ENCODE measurements at regions not wholly inside any gene's neighbourhood (a gene's known extent, or its start where the extent isn't known, plus 50 kb on each side); places are given as distances from the start of the nearest gene placed in this dataset.

DNA sequence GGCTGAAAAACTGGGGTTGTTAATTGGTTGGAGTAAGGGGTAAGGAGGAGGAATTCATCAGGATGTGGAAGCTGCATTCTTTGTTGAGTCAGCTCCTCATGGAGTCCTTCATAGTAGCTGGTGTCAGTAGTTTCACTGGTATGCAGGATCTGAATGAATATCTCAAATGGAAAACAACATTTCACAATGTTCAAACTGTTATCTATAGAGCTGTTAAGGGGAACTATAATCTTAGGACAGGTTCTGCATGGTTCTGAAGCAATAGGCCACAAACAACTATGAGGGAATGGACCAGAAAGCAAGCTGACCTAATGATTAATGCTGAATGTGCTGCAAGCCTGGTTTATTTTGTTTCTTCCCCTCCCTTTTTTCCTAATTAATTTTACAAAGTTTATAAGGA is 225.8 kb downstream of the IPMK start:
- Histone ChIP-seq H3K79me2 (ENCODE audit: control insufficient read depth, insufficient read depth, low read length) (no peaks in the 10 kb centered on the region), H3K4me1 (ENCODE audit: control insufficient read depth, extremely low read depth, insufficient read depth, low read length) (no peaks in the 10 kb centered on the region), H3K4me3 (ENCODE audit: control insufficient read depth in 2 of 3, extremely low read depth in 1 of 3, insufficient read depth in 2 of 3, low read depth in 1 of 3, low read length in 3 of 3) (no peak overlapping the region), H3K9me3 (ENCODE audit: control insufficient read depth, low read depth, low read length) (peaks cover 5% of the 10 kb centered on the region), H3K4me2 (ENCODE audit: control insufficient read depth, extremely low read depth, insufficient read depth, low read depth, low read length) (no peak overlapping the region), H3K9me1 (ENCODE audit: control insufficient read depth, extremely low read depth, insufficient read depth, low read length) (no peaks in the 10 kb centered on the region), H3K27me3 (ENCODE audit: control insufficient read depth, extremely low read depth, insufficient read depth, low read length) (no peaks in the 10 kb centered on the region), H3K9ac (ENCODE audit: control insufficient read depth, extremely low read depth, insufficient read depth, low read length) (no peak overlapping the region), H4K20me1 (ENCODE audit: control insufficient read depth, extremely low read depth, insufficient read depth, low read length) (no peaks in the 10 kb centered on the region), H3K27ac (ENCODE audit: control insufficient read depth, insufficient read depth, low read length) (no peak overlapping the region), H3K36me3 (ENCODE audit: control insufficient read depth in 2 of 2, extremely low read depth in 1 of 2, insufficient read depth in 2 of 2, low read length in 2 of 2) (no peaks in the 10 kb centered on the region), H2AFZ (ENCODE audit: control insufficient read depth, low read length) (no peak overlapping the region)
- DNase-seq (ENCODE audit: low read depth, low spot score): no peak
- dilution Hi-C loops (cut with MboI; ENCODE audit: extremely low pct_ligation_motif_present, low sequenced_read_pairs): no loop called here
- TF ChIP-seq EZH2 (IDR thresholded peaks at IDR 0.05; ENCODE audit: low read length) (no peak), CTCF (optimal IDR thresholded peaks at IDR 0.05 in 1 of 3, IDR thresholded peaks at IDR 0.05 in 1 of 3, conservative IDR thresholded peaks at IDR 0.05 in 1 of 3; ENCODE audit: extremely low read depth in 1 of 3, insufficient read depth in 2 of 3, low read length in 3 of 3) (no peak)
- no peak for FAIRE-seq

DNA sequence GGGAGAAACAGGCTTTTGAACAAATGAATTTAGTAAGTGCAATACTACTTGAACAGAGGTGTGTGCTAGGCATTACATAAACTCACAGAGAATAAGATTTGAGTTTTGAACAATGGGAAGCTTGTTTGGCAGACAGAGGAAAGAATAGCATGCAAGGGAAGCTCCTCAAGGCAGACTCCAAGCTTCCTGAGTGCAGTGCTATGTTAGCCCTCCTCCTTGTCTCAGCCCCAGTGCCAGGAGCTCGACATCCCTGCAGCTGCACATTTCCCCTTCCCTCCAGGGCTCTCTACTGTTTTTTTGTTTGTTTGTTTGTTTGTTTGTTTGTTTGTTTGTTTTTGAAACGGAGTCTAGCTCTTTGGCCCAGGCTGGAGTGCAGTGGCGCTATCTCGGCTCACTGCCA is 237.5 kb downstream of the IPMK start:
- dilution Hi-C loops (cut with MboI; ENCODE audit: extremely low pct_ligation_motif_present, low sequenced_read_pairs): no loop called here
- Histone ChIP-seq H3K9ac (ENCODE audit: control insufficient read depth, extremely low read depth, insufficient read depth, low read length) (no peak overlapping the region), H2AFZ (ENCODE audit: control insufficient read depth, low read length) (no peak overlapping the region), H3K4me3 (ENCODE audit: control insufficient read depth in 2 of 3, extremely low read depth in 1 of 3, insufficient read depth in 2 of 3, low read depth in 1 of 3, low read length in 3 of 3) (no peak overlapping the region), H4K20me1 (ENCODE audit: control insufficient read depth, extremely low read depth, insufficient read depth, low read length) (no peaks in the 10 kb centered on the region), H3K27ac (ENCODE audit: control insufficient read depth, insufficient read depth, low read length) (no peak overlapping the region), H3K4me2 (ENCODE audit: control insufficient read depth, extremely low read depth, insufficient read depth, low read depth, low read length) (no peak overlapping the region), H3K4me1 (ENCODE audit: control insufficient read depth, extremely low read depth, insufficient read depth, low read length) (peaks cover 4% of the 10 kb centered on the region), H3K9me1 (ENCODE audit: control insufficient read depth, extremely low read depth, insufficient read depth, low read length) (no peaks in the 10 kb centered on the region), H3K36me3 (ENCODE audit: control insufficient read depth in 2 of 2, extremely low read depth in 1 of 2, insufficient read depth in 2 of 2, low read length in 2 of 2) (no peaks in the 10 kb centered on the region), H3K79me2 (ENCODE audit: control insufficient read depth, insufficient read depth, low read length) (no peaks in the 10 kb centered on the region), H3K9me3 (ENCODE audit: control insufficient read depth, low read depth, low read length) (no peaks in the 10 kb centered on the region), H3K27me3 (ENCODE audit: control insufficient read depth, extremely low read depth, insufficient read depth, low read length) (no peaks in the 10 kb centered on the region)
- no peak for FAIRE-seq
- DNase-seq (ENCODE audit: low read depth, low spot score): no peak
- TF ChIP-seq EZH2 (IDR thresholded peaks at IDR 0.05; ENCODE audit: low read length): no peak
- no peak for TF ChIP-seq CTCF (optimal IDR thresholded peaks at IDR 0.05 in 1 of 3, IDR thresholded peaks at IDR 0.05 in 1 of 3, conservative IDR thresholded peaks at IDR 0.05 in 1 of 3; ENCODE audit: extremely low read depth in 1 of 3, insufficient read depth in 2 of 3, low read length in 3 of 3)

Measured in keratinocyte (primary cell).